HCT116 (cell line): ENCODE measurements at regions not wholly inside any gene's neighbourhood (a gene's known extent, or its start where the extent isn't known, plus 50 kb on each side); places are given as distances from the start of the nearest gene placed in this dataset.

Experiments
- ATAC-seq: fragments of 200-7000 bp; cut with Tn5 transposase; 2 replicates; pipeline ENCODE4 v1.9.1; 2020; ENCODE audit warnings: mild to moderate bottlenecking, moderate library complexity
- BruUV-seq: library from RNA; stranded (reverse); fragments of 400-500 nt; replicated peaks from 2 replicates; lab custom pipeline; 2021; lab: Mats Ljungman, UMichigan
- CTCF ChIA-PET: fragments of 300-600 bp; sonication (Branson Sonifier 250); formaldehyde crosslinking; loops from one replicate; lab custom pipeline; 2021; ENCODE audit warnings: antibody characterized with exemption; lab: Charles Lee
- POLR2A ChIA-PET: fragments of 300-600, 350-600 bp; sonication (Branson Sonifier 250); formaldehyde crosslinking; loops from one replicate; lab custom pipeline; 2021; ENCODE audit warnings: antibody characterized with exemption; lab: Charles Lee
- RAD21 ChIA-PET, 2 experiments: fragments of 300-600 bp; sonication (Branson Sonifier 250); formaldehyde crosslinking; loops; one replicate each; lab custom pipeline; 2023; ENCODE audit warnings: low total read pairs in 2 of 2; ENCODE audit not compliant: uncharacterized antibody in 2 of 2, unreplicated experiment in 2 of 2, low non-redundant PET in 1 of 2; lab: Charles Lee
- DNase-seq: peaks from one replicate; pipeline ENCODE4 v3.0.0-alpha.2; 2010; ENCODE audit warnings: low read depth, low spot score
- H2AFZ ChIP-seq: fragments of 200-600 bp; shearing (Covaris generic), sonication (generic); 2 replicates; pipeline ENCODE4 v1.6.1; 2017; ENCODE audit warnings: low read depth, mixed run types, mixed read lengths, antibody characterized with exemption, low read length; ENCODE audit not compliant: poor library complexity, severe bottlenecking
- H3K27ac ChIP-seq: 2 replicates; pipeline ENCODE4 v1.5.1; 2012; ENCODE audit warnings: low read depth, low read length
- H3K27me3 ChIP-seq: fragments of 200-600 bp; sonication (generic); 2 replicates; pipeline ENCODE4 v1.6.1; 2016; ENCODE audit warnings: mixed run types, low read length, mixed read lengths; ENCODE audit not compliant: insufficient read depth
- H3K36me3 ChIP-seq, 2 experiments: fragments of 200-500 bp in 1 of 2; fragments of 200-600 bp in 1 of 2; sonication (Bioruptor generic) in 1 of 2; sonication (generic) in 1 of 2; 2 replicates each; pipeline versions ENCODE4 v1.5.1 to v1.6.1; 2014 to 2016; ENCODE audit warnings: low read length in 2 of 2, inconsistent platforms in 1 of 2, mixed read lengths in 1 of 2, mixed run types in 1 of 2; ENCODE audit not compliant: insufficient read depth in 2 of 2, control insufficient read depth in 1 of 2
- H3K4me1 ChIP-seq, 2 experiments: fragments of 200-600 bp in 1 of 2; sonication (generic) in 1 of 2; 2 replicates each; pipeline versions ENCODE4 v1.5.1 to v1.6.1; 2012 to 2017; ENCODE audit warnings: low read length in 2 of 2, inconsistent platforms in 1 of 2, mild to moderate bottlenecking in 1 of 2, mixed read lengths in 1 of 2, mixed run types in 1 of 2, moderate library complexity in 1 of 2; ENCODE audit not compliant: insufficient read depth in 2 of 2, control insufficient read depth in 1 of 2
- H3K4me2 ChIP-seq: fragments of 200-600 bp; sonication (generic); 2 replicates; pipeline ENCODE4 v1.6.1; 2017; ENCODE audit warnings: mixed run types, low read length, mixed read lengths
- H3K4me3 ChIP-seq, 2 experiments: fragments of 200-600 bp in 1 of 2; sonication (generic) in 1 of 2; replicated peaks in 1 of 2; 2 replicates each; pipeline ENCODE4 v1.5.1; 2011 to 2016; ENCODE audit warnings: low read length in 2 of 2, control low read depth in 1 of 2, low read depth in 1 of 2, mild to moderate bottlenecking in 1 of 2, mixed read lengths in 1 of 2, mixed run types in 1 of 2
- H3K79me2 ChIP-seq: fragments of 200-600 bp; sonication (generic); 2 replicates; pipeline ENCODE4 v1.6.1; 2017; ENCODE audit warnings: mild to moderate bottlenecking, mixed run types, low read length, moderate library complexity, mixed read lengths; ENCODE audit not compliant: insufficient read depth
- H3K9ac ChIP-seq: fragments of 200-600 bp; sonication (generic); 2 replicates; pipeline ENCODE4 v1.6.1; 2016; ENCODE audit warnings: low read length, mixed read lengths
- H3K9me2 ChIP-seq: fragments of 200-600 bp; sonication (generic), shearing (Covaris generic); 2 replicates; pipeline ENCODE4 v1.6.1; 2017; ENCODE audit warnings: mixed run types, mild to moderate bottlenecking, moderate library complexity; ENCODE audit not compliant: insufficient read depth
- H3K9me3 ChIP-seq, 2 experiments: fragments of 200-500 bp in 1 of 2; fragments of 200-600 bp in 1 of 2; sonication (Bioruptor generic) in 1 of 2; sonication (generic) in 1 of 2; 2 replicates each; pipeline ENCODE4 v1.6.1; 2014 to 2017; ENCODE audit warnings: low read length in 2 of 2, mixed read lengths in 2 of 2, inconsistent platforms in 1 of 2, low read depth in 1 of 2, mild to moderate bottlenecking in 1 of 2, mixed run types in 1 of 2, moderate library complexity in 1 of 2; ENCODE audit not compliant: control insufficient read depth in 1 of 2, insufficient read depth in 1 of 2
- H4K20me1 ChIP-seq: fragments of 200-600 bp; sonication (generic), shearing (Covaris generic); 2 replicates; pipeline ENCODE4 v1.6.1; 2017; ENCODE audit warnings: mixed run types, mild to moderate bottlenecking, moderate library complexity; ENCODE audit not compliant: insufficient read depth
- CBX3 ChIP-seq: IDR thresholded peaks from 2 replicates; pipeline ENCODE4 v1.6.1; 2012; ENCODE audit warnings: low read depth
- CTCF ChIP-seq, 3 experiments: fragments of 200-600 bp in 1 of 3; sonication (generic) in 1 of 3; IDR thresholded peaks in 2 of 3; conservative IDR thresholded peaks in 1 of 3; 2 replicates each; pipeline ENCODE4 v1.5.1; 2012 to 2017; ENCODE audit warnings: low read depth in 2 of 3, low read length in 2 of 3, antibody characterized with exemption in 1 of 3, borderline replicate concordance in 1 of 3, control low read depth in 1 of 3, mild to moderate bottlenecking in 1 of 3, mixed read lengths in 1 of 3, mixed run types in 1 of 3, moderate library complexity in 1 of 3; ENCODE audit not compliant: insufficient read depth in 1 of 3
- EZH2 ChIP-seq: fragments of 200-600 bp; sonication (generic); IDR thresholded peaks from 2 replicates; pipeline ENCODE4 v1.6.1; 2017; ENCODE audit warnings: antibody characterized with exemption, mixed run types
- EZH2phosphoT487 ChIP-seq: fragments of 200-600 bp; IDR thresholded peaks from 2 replicates; pipeline ENCODE4 v1.6.1; 2018; ENCODE audit warnings: antibody characterized with exemption, borderline replicate concordance
- JUND ChIP-seq: IDR thresholded peaks from 2 replicates; pipeline ENCODE4 v1.6.1; 2012
- MAX ChIP-seq: IDR thresholded peaks from 2 replicates; pipeline ENCODE4 v1.6.1; 2012
- POLR2A ChIP-seq: IDR thresholded peaks from 2 replicates; pipeline ENCODE4 v1.7.0; 2011; ENCODE audit warnings: borderline replicate concordance; ENCODE audit not compliant: insufficient read depth, insufficient read length; ENCODE audit errors: extremely low read depth
- POLR2AphosphoS5 ChIP-seq: IDR thresholded peaks from 2 replicates; pipeline ENCODE4 v1.6.1; 2011; ENCODE audit warnings: mild to moderate bottlenecking, low read depth, low read length, moderate library complexity
- SIN3A ChIP-seq: IDR thresholded peaks from 2 replicates; pipeline ENCODE4 v1.6.1; 2012; ENCODE audit warnings: low read depth
- SP1 ChIP-seq: IDR thresholded peaks from 2 replicates; pipeline ENCODE4 v1.6.1; 2012; ENCODE audit warnings: low read depth
- SRF ChIP-seq: IDR thresholded peaks from 2 replicates; pipeline ENCODE4 v1.6.1; 2012; ENCODE audit warnings: low read depth
- YY1 ChIP-seq: IDR thresholded peaks from 2 replicates; pipeline ENCODE4 v1.6.1; 2011; ENCODE audit warnings: low read length, low read depth, moderate library complexity, mild to moderate bottlenecking; ENCODE audit not compliant: insufficient replicate concordance; ENCODE audit errors: extremely low read depth
- ZBTB33 ChIP-seq: IDR thresholded peaks from 2 replicates; pipeline ENCODE4 v1.6.1; 2011; ENCODE audit warnings: mild to moderate bottlenecking, low read length, moderate library complexity; ENCODE audit not compliant: insufficient replicate concordance; ENCODE audit errors: extremely low read depth
- ZFX ChIP-seq: fragments of 450-650 bp; IDR thresholded peaks from 2 replicates; pipeline ENCODE4 v1.6.1; 2017
- ZNF274 ChIP-seq: fragments of 200-500 bp; sonication (Bioruptor generic); IDR thresholded peaks from 2 replicates; pipeline ENCODE4 v1.6.1; 2014; ENCODE audit warnings: mild to moderate bottlenecking, low read depth, low read length, inconsistent platforms
- intact Hi-C: fragments of 100-400 bp; cut with micrococcal nuclease; formaldehyde crosslinking; loops from 2 replicates; pipeline ENCODE4 v1.10.0; 2022

- Histone ChIP-seq H3K27ac (no peak overlapping the region), H3K4me3 (no peak overlapping the region), H3K9me3 (no peaks in the 10 kb centered on the region), H3K36me3 (no peaks in the 10 kb centered on the region), H3K9ac (no peak overlapping the region), H3K4me1 (peaks cover 0 to 6% of the 10 kb centered on the region in 2 experiments; a peak in 1 of 4 replicates), H3K27me3 (no peaks in the 10 kb centered on the region), H4K20me1 (no peaks in the 10 kb centered on the region), H2AFZ (no peak overlapping the region), H3K4me2 (no peak overlapping the region), H3K79me2 (no peaks in the 10 kb centered on the region), H3K9me2 (no peaks in the 10 kb centered on the region)
- ChIA-PET POLR2A (no interaction called here), RAD21 (no interaction called here), CTCF (no interaction called here)
- no TSS peak for BruUV-seq
- TF ChIP-seq ZFX (no peak), ZNF274 (no peak), YY1 (no peak), POLR2A (no peak), EZH2 (no peak), MAX (no peak), CBX3 (no peak), CTCF (IDR thresholded peaks at IDR 0.05 in 2 of 3, conservative IDR thresholded peaks at IDR 0.05 in 1 of 3; ENCODE audit: borderline replicate concordance in 1 of 3, insufficient read depth in 1 of 3, low read depth in 2 of 3, low read length in 2 of 3) (no peak), SIN3A (no peak), SP1 (no peak), SRF (no peak), POLR2AphosphoS5 (no peak), ZBTB33 (no peak), JUND (no peak), EZH2phosphoT487 (no peak)
- ATAC-seq: no peak
- DNase-seq: no peak
- intact Hi-C loops: no loop called here
Measured at GRCh38 chr5:159735749-159736660, 180.3 kb upstream of the ADRA1B start.
